ENCODE measurements at regions not wholly inside any gene's neighbourhood (a gene's known extent, or its start where the extent isn't known, plus 50 kb on each side); places are given as distances from the start of the nearest gene placed in this dataset.

- CTCF ChIA-PET: no interaction called here
Observed at GRCh38 chr10:110393866-110394265, 89.1 kb upstream of the SMNDC1 start.

GRCh38 chr10:110394296-110394695 lies 89.6 kb upstream of the SMNDC1 start:
- TF ChIP-seq GFI1B (tag by site-specific recombination; IDR thresholded peaks at IDR 0.05) (no peak), ZNF394 (tag by site-specific recombination; IDR thresholded peaks at IDR 0.05; ENCODE audit: borderline replicate concordance) (no peak), ZBTB26 (tag by site-specific recombination; optimal IDR thresholded peaks at IDR 0.05) (no peak), ZFP41 (tag by site-specific recombination; IDR thresholded peaks at IDR 0.05; ENCODE audit: borderline replicate concordance) (no peak), KLF1 (tag by site-specific recombination; IDR thresholded peaks at IDR 0.05) (no peak)
- Histone ChIP-seq H3K4me3 (ENCODE audit: low read depth, low read length) (no peak overlapping the region), H3K36me3 (ENCODE audit: control insufficient read depth in 2 of 2, insufficient read depth in 1 of 2, low read length in 2 of 2) (no peaks in the 10 kb centered on the region), H3K4me1 (ENCODE audit: control insufficient read depth, insufficient read depth, low read length) (no peaks in the 10 kb centered on the region), H3K27ac (ENCODE audit: extremely low read depth, low read depth, low read length) (no peak overlapping the region), H3K9me3 (ENCODE audit: control insufficient read depth, insufficient read depth, low read depth, low read length) (no peaks in the 10 kb centered on the region)
- CTCF ChIA-PET: no interaction called here
- POLR2A ChIA-PET: interaction anchor here (0.6 kb wide), 1 partner anchor 17 kb away, joined by 3 read pairs; no protein-coding TSS in a partner anchor

More at GRCh38 chr10:110393866-110394265, 89.1 kb upstream of the SMNDC1 start:
- TF ChIP-seq ZNF280C (tag by site-specific recombination; IDR thresholded peaks at IDR 0.05) (no peak), ZNF530 (tag by site-specific recombination; IDR thresholded peaks at IDR 0.05; ENCODE audit: low read depth) (no peak)
- no peaks in the 10 kb centered on the region for H3K36me3 ChIP-seq (ENCODE audit: control insufficient read depth in 2 of 2, insufficient read depth in 1 of 2, low read length in 2 of 2)
- no peak overlapping the region for H3K27ac ChIP-seq (ENCODE audit: extremely low read depth, low read depth, low read length)
- POLR2A ChIA-PET: no interaction called here
- no peak overlapping the region for H3K4me3 ChIP-seq (ENCODE audit: low read depth, low read length)
- no peaks in the 10 kb centered on the region for H3K9me3 ChIP-seq (ENCODE audit: control insufficient read depth, insufficient read depth, low read depth, low read length)
- no peaks in the 10 kb centered on the region for H3K4me1 ChIP-seq (ENCODE audit: control insufficient read depth, insufficient read depth, low read length)

- no peak for TF ChIP-seq YY2 (tag by site-specific recombination; IDR thresholded peaks at IDR 0.05)
- no peak for TF ChIP-seq ZNF391 (tag by site-specific recombination; IDR thresholded peaks at IDR 0.05; ENCODE audit: borderline replicate concordance, low read depth)
- TF ChIP-seq ZNF140 (tag by site-specific recombination; IDR thresholded peaks at IDR 0.05): no peak
- no peak for TF ChIP-seq PRDM2 (tag by site-specific recombination; IDR thresholded peaks at IDR 0.05; ENCODE audit: borderline replicate concordance)
- TF ChIP-seq ZNF174 (tag by site-specific recombination; IDR thresholded peaks at IDR 0.05): no peak
- TF ChIP-seq OVOL3 (tag by site-specific recombination; IDR thresholded peaks at IDR 0.05): no peak
- no peak for TF ChIP-seq BCL11A (tag by site-specific recombination; IDR thresholded peaks at IDR 0.05; ENCODE audit: low read depth)
- no peak for TF ChIP-seq ZNF48 (tag by site-specific recombination; IDR thresholded peaks at IDR 0.05)
- no peak for TF ChIP-seq ZNF558 (tag by site-specific recombination; IDR thresholded peaks at IDR 0.05)
- no peak for TF ChIP-seq ZBTB17 (tag by site-specific recombination; IDR thresholded peaks at IDR 0.05)
- no peak for TF ChIP-seq ZNF239 (tag by site-specific recombination; IDR thresholded peaks at IDR 0.05)
- no peak for TF ChIP-seq BCL11B (tag by site-specific recombination; IDR thresholded peaks at IDR 0.05; ENCODE audit: low read depth)
- H3K27ac ChIP-seq (ENCODE audit: extremely low read depth, low read depth, low read length): no peak overlapping the region
- POLR2A ChIA-PET: interaction anchor here (0.6 kb wide), 1 partner anchor 17 kb away, joined by 3 read pairs; no protein-coding TSS in a partner anchor
Observed at GRCh38 chr10:110394898-110395297, 90.2 kb upstream of the SMNDC1 start.

More at GRCh38 chr10:110394898-110395297, 90.2 kb upstream of the SMNDC1 start:
- Histone ChIP-seq H3K36me3 (ENCODE audit: control insufficient read depth in 2 of 2, insufficient read depth in 1 of 2, low read length in 2 of 2) (no peaks in the 10 kb centered on the region), H3K4me3 (ENCODE audit: low read depth, low read length) (no peak overlapping the region), H3K4me1 (ENCODE audit: control insufficient read depth, insufficient read depth, low read length) (no peaks in the 10 kb centered on the region), H3K9me3 (ENCODE audit: control insufficient read depth, insufficient read depth, low read depth, low read length) (no peaks in the 10 kb centered on the region)
- CTCF ChIA-PET: no interaction called here
